ENCODE measurements at regions not wholly inside any gene's neighbourhood (a gene's known extent, or its start where the extent isn't known, plus 50 kb on each side); places are given as distances from the start of the nearest gene placed in this dataset.
A peak's percentile ranks its signal among the peaks of the same experiment; 100 is the strongest.

- no peak overlapping the region for H2BK5ac ChIP-seq (ENCODE audit: low read depth, low read length, poor library complexity, severe bottlenecking)
- no peak overlapping the region for H2AK9ac ChIP-seq (replicated peaks; ENCODE audit: low read depth, low read length, poor library complexity)
- ChIA-PET POLR2A (ENCODE audit: unreplicated experiment) (no interaction called here), CTCF (interaction anchor here (0.6 kb wide), 2 partner anchors 33 to 1302 kb away, joined by 3 read pairs; no protein-coding TSS in a partner anchor)
- H3K4me3 ChIP-seq (ENCODE audit: insufficient read depth, low read depth, low read length), result no peak overlapping the region
- H4K91ac ChIP-seq (ENCODE audit: insufficient read depth, low read depth, low read length), result no peak overlapping the region
- no peak overlapping the region for H3K14ac ChIP-seq (replicated peaks; ENCODE audit: low read depth, low read length)
- 0 out of 2 replicates have a peak, but pooled peaks cover 8% of the 10 kb centered on the region for H3K9me1 ChIP-seq (ENCODE audit: insufficient read depth, low read length)
- H3K23ac ChIP-seq (ENCODE audit: low read depth, low read length), result no peak overlapping the region
- dilution Hi-C loops (cut with HindIII; ENCODE audit: low sequenced_read_pairs, unreplicated experiment), result no loop called here
- no peak overlapping the region for H3K18ac ChIP-seq (ENCODE audit: low read depth, low read length)
- DNase-seq (peak; percentile 62), ATAC-seq (ENCODE audit: low read depth) (peak; percentile 72)
- no peak overlapping the region for H4K8ac ChIP-seq (ENCODE audit: low read depth in 2 of 2, low read length in 2 of 2)
- no peaks in the 10 kb centered on the region for H4K20me1 ChIP-seq (ENCODE audit: insufficient read depth, low read length)
- BruUV-seq (replicated peaks), result no TSS peak
- H3K36me3 ChIP-seq (ENCODE audit: control insufficient read depth, insufficient read depth, low read length), result no peaks in the 10 kb centered on the region
- intact Hi-C loops (cut with micrococcal nuclease), result no loop called here
- no peak overlapping the region for H3K4ac ChIP-seq (ENCODE audit: low read depth, low read length)
- H3K9ac ChIP-seq (ENCODE audit: low read depth, low read length), result no peak overlapping the region
- H3K56ac ChIP-seq (ENCODE audit: extremely low read depth, insufficient read depth, low read length), result no peak overlapping the region
- H3K9me3 ChIP-seq (ENCODE audit: control insufficient read depth, insufficient read depth, low read length), result no peaks in the 10 kb centered on the region
- peak overlapping the region; percentile 36; the same call in 1 of the 2 replicates for H3K27ac ChIP-seq (ENCODE audit: insufficient read depth, low read length)
- H2AK5ac ChIP-seq (ENCODE audit: low read depth, low read length), result no peak overlapping the region
- H2AFZ ChIP-seq (replicated peaks; ENCODE audit: low read length, poor library complexity), result no peak overlapping the region
- H3K4me2 ChIP-seq (ENCODE audit: low read depth, low read length), result peak overlapping the region; percentile 51
- H2BK20ac ChIP-seq (ENCODE audit: low read depth, low read length), result no peak overlapping the region
- TF ChIP-seq RCOR1 (IDR thresholded peaks at IDR 0.05; ENCODE audit: insufficient replicate concordance, low read length), result no peak
- TF ChIP-seq CTCF (conservative IDR thresholded peaks at IDR 0.05; ENCODE audit: low read depth, low read length), result no peak
- TF ChIP-seq CEBPB (IDR thresholded peaks at IDR 0.05; ENCODE audit: low read depth, low read length), result no peak
- no peak for TF ChIP-seq RFX5 (IDR thresholded peaks at IDR 0.05; ENCODE audit: low read depth, low read length)
- no peak for TF ChIP-seq SMC3 (IDR thresholded peaks at IDR 0.05; ENCODE audit: low read depth, low read length)
- no peak for TF ChIP-seq MXI1 (IDR thresholded peaks at IDR 0.05; ENCODE audit: borderline replicate concordance, low read depth, low read length)
- no peak for TF ChIP-seq BHLHE40 (IDR thresholded peaks at IDR 0.05; ENCODE audit: low read depth, low read length)
- TF ChIP-seq USF2 (IDR thresholded peaks at IDR 0.05; ENCODE audit: low read depth, low read length), result no peak
- TF ChIP-seq MAZ (IDR thresholded peaks at IDR 0.05; ENCODE audit: borderline replicate concordance, low read depth, low read length), result no peak
- TF ChIP-seq MAFK (IDR thresholded peaks at IDR 0.05; ENCODE audit: low read depth, low read length), result no peak
- no peak for TF ChIP-seq CHD1 (IDR thresholded peaks at IDR 0.05; ENCODE audit: low read depth, low read length)
- TF ChIP-seq RAD21 (IDR thresholded peaks at IDR 0.05; ENCODE audit: low read length), result no peak
- no peak for TF ChIP-seq ELK1 (IDR thresholded peaks at IDR 0.05; ENCODE audit: borderline replicate concordance, low read depth, low read length)
- TF ChIP-seq POLR2A (IDR thresholded peaks at IDR 0.05; ENCODE audit: low read depth, low read length), result no peak
- no peak for TF ChIP-seq NFE2L2 (IDR thresholded peaks at IDR 0.05; ENCODE audit: low read depth, low read length)
- no peak for TF ChIP-seq FOS (IDR thresholded peaks at IDR 0.05; ENCODE audit: low read depth, low read length)
- no CpG with 5 or more reads among the region's 3 CpGs for WGBS, 2 experiments (ENCODE audit: extremely low coverage in 2 of 2, insufficient read length in 1 of 2)
- H4K5ac ChIP-seq (ENCODE audit: low read depth, low read length), result no peak overlapping the region
- no peaks in the 10 kb centered on the region for H3K79me1 ChIP-seq (ENCODE audit: low read depth in 1 of 2, low read length in 2 of 2)
- peaks cover 16% of the 10 kb centered on the region for H3K4me1 ChIP-seq (ENCODE audit: control insufficient read depth, insufficient read depth, low read length)
- H2BK15ac ChIP-seq (ENCODE audit: low read depth, low read length), result no peak overlapping the region
- in situ Hi-C loops (cut with MboI; ENCODE audit: low sequenced_read_pairs), result no loop called here
- H2BK120ac ChIP-seq (ENCODE audit: low read depth, low read length), result no peak overlapping the region
- H3K27me3 ChIP-seq (ENCODE audit: control insufficient read depth, insufficient read depth, low read length), result no peaks in the 10 kb centered on the region; the same call in 1 of the 2 replicates
Measured at GRCh38 chr13:50353651-50354415, 338.6 kb downstream of the KCNRG start.
